ENCODE measurements at regions not wholly inside any gene's neighbourhood (a gene's known extent, or its start where the extent isn't known, plus 50 kb on each side); places are given as distances from the start of the nearest gene placed in this dataset.
"Not testable (repeated sequence)": the region's sequence is repeated elsewhere in the genome, so short reads cannot be mapped to it uniquely, and the experiment has no call there.

- ATAC-seq; H2AFZ ChIP-seq (ENCODE audit: low read length); DNase-seq (ENCODE audit: low spot score); H3K9me3 ChIP-seq (ENCODE audit: low read length); CTCF ChIA-PET (ENCODE audit: low intra/inter-chr PET ratio, low total read pairs); H3K36me3 ChIP-seq (replicated peaks in 1 of 2; ENCODE audit: control insufficient read depth in 1 of 2, insufficient read depth in 2 of 2, low read length in 2 of 2); FAIRE-seq; H3K4me1 ChIP-seq (ENCODE audit: insufficient read depth, low read length); intact Hi-C loops (cut with micrococcal nuclease; ENCODE audit: unreplicated experiment); H3K79me2 ChIP-seq (ENCODE audit: insufficient read depth, low read length); H3K27ac ChIP-seq (ENCODE audit: extremely low read length, insufficient read depth, low read length); BruUV-seq (replicated peaks); H3K4me2 ChIP-seq (ENCODE audit: low read depth, low read length); H3K27me3 ChIP-seq (ENCODE audit: control insufficient read depth in 1 of 2, insufficient read depth in 2 of 2, low read length in 2 of 2); POLR2A ChIA-PET; H4K20me1 ChIP-seq (ENCODE audit: insufficient read depth, low read length); H3K4me3 ChIP-seq (replicated peaks in 1 of 3; ENCODE audit: insufficient read depth in 1 of 3, low read depth in 2 of 3, low read length in 3 of 3); H3K9ac ChIP-seq (ENCODE audit: insufficient read depth, low read depth, low read length); in situ Hi-C loops (cut with HindIII; ENCODE audit: extremely low pct_ligation_motif_present, low pct_unique_long_range_greater_than_20kb): not testable (repeated sequence)
- WGBS (ENCODE audit: low lambda C conversion rate), result 28% methylated on average over 4 of the region's 10 CpGs
Measured at GRCh38 chr9:65473059-65473822, 188.2 kb upstream of the FOXD4L5 start.

GRCh38 chr9:65471106-65471505 lies 186.1 kb upstream of the FOXD4L5 start:
- FAIRE-seq; H3K36me3 ChIP-seq (replicated peaks in 1 of 2; ENCODE audit: control insufficient read depth in 1 of 2, insufficient read depth in 2 of 2, low read length in 2 of 2); H3K9me3 ChIP-seq (ENCODE audit: low read length); H3K27me3 ChIP-seq (ENCODE audit: control insufficient read depth in 1 of 2, insufficient read depth in 2 of 2, low read length in 2 of 2); intact Hi-C loops (cut with micrococcal nuclease; ENCODE audit: unreplicated experiment); H2AFZ ChIP-seq (ENCODE audit: low read length); H3K4me1 ChIP-seq (ENCODE audit: insufficient read depth, low read length); POLR2A ChIA-PET; H3K79me2 ChIP-seq (ENCODE audit: insufficient read depth, low read length); BruUV-seq (replicated peaks); H3K27ac ChIP-seq (ENCODE audit: extremely low read length, insufficient read depth, low read length); H3K9ac ChIP-seq (ENCODE audit: insufficient read depth, low read depth, low read length); ATAC-seq; H4K20me1 ChIP-seq (ENCODE audit: insufficient read depth, low read length); H3K4me3 ChIP-seq (replicated peaks in 1 of 3; ENCODE audit: insufficient read depth in 1 of 3, low read depth in 2 of 3, low read length in 3 of 3); H3K4me2 ChIP-seq (ENCODE audit: low read depth, low read length); CTCF ChIA-PET (ENCODE audit: low intra/inter-chr PET ratio, low total read pairs); in situ Hi-C loops (cut with HindIII; ENCODE audit: extremely low pct_ligation_motif_present, low pct_unique_long_range_greater_than_20kb): not testable (repeated sequence)
- peak; percentile 4 for DNase-seq (ENCODE audit: low spot score)
- WGBS (ENCODE audit: low lambda C conversion rate), result no CpG with 5 or more reads among the region's 7 CpGs
- peak; percentile 18; the same call in 1 of the 2 replicates for TF ChIP-seq HNF4A (CRISPR knock-in tag; IDR thresholded peaks at IDR 0.05)

Measured in HepG2 (cell line).